ENCODE measurements at regions not wholly inside any gene's neighbourhood (a gene's known extent, or its start where the extent isn't known, plus 50 kb on each side); places are given as distances from the start of the nearest gene placed in this dataset.

DNA sequence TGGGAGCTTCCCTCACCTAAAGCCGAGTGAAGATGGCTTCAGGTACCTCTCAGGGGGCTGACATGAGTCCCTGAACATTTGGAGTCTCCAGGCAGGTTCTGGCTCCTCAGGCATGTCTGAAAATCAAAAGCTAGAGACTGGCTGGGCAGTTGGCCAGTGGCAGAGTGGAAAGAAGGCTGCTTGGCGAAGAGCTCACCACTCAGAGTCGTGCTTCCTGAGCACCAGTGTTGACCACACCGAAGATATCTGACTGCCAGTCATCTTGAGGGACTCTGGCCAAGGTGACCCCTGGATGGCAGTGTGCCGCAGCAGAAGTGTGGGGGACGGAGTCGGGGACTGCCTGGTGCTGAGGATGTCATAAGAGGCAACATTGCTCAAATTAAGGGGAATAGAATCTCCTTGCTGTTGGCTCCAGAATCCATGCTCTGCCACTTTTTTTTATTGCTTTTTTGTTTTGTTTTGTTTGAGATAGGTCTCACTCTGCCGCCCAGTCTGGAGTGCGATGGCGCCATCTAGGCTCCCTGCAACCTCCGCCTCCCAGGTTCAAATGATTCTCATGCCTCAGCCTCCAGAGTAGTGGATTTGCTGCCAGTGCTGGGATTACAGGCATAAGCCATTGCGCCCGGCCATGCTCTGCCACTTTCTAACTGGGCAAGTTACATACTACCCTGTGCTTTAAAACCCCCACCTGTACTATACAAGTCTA lies 172.5 kb upstream of the GATB start:
- ATAC-seq: no peak
- Mint-ChIP-seq H3K27ac (no peak overlapping the region), H3K4me3 (no peak overlapping the region), H3K9me3 (no peaks in the 10 kb centered on the region), H3K4me1 (no peaks in the 10 kb centered on the region), H3K36me3 (no peaks in the 10 kb centered on the region)
- DNase-seq (ENCODE audit: low spot score in 2 of 2): no peak

DNA sequence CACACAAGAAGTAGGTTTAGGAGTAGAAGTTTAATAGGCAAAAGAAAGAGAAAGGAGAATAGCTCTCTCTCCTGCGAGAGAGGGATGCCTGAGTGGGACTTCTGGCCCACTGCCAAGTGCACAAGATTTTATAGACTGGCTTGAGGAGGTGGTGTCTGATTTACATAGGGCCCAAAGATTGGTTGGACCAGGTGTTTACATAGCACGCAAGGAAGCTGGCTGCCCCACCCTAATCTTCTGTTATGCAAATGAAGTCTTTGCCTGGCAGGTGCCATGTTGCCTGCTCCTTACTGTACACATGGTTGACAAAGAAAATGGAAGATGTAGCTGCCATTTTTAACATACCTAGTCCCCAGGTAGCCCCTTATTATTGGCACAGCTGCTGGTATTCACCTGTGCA lies 170.8 kb upstream of the GATB start:
- no peak overlapping the region for H3K27ac Mint-ChIP-seq
- no peak overlapping the region for H3K4me3 Mint-ChIP-seq
- H3K4me1 Mint-ChIP-seq: no peaks in the 10 kb centered on the region
- DNase-seq (ENCODE audit: low spot score in 2 of 2) (no peak), ATAC-seq (no peak)
- H3K36me3 Mint-ChIP-seq: no peaks in the 10 kb centered on the region
- no peaks in the 10 kb centered on the region for H3K9me3 Mint-ChIP-seq

DNA sequence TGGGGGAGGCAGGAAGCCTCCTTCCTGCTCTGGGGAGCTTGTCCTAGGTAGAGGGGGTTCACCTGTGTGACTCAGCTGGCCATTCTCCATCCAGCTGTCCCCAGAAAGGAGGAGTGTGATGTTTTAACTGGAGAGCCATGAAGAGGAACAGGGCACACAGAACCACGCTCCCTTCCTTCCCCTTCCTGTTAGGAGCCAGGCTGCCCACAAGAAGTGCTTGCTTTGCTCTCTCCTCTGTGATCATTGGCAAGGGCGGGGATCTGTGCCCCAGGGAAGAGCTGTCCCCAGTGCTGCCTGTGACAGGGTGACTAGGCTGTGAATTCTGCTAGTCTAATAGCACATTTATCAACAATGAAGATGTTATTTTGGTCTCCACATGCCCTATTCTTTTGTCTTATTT lies 169.6 kb upstream of the GATB start:
- Mint-ChIP-seq H3K4me1 (no peaks in the 10 kb centered on the region), H3K36me3 (no peaks in the 10 kb centered on the region), H3K9me3 (no peaks in the 10 kb centered on the region), H3K4me3 (no peak overlapping the region), H3K27ac (no peak overlapping the region)
- ATAC-seq: no peak
- peak in 1 of 2 donors; percentile 7 for DNase-seq (ENCODE audit: low spot score in 2 of 2)

DNA sequence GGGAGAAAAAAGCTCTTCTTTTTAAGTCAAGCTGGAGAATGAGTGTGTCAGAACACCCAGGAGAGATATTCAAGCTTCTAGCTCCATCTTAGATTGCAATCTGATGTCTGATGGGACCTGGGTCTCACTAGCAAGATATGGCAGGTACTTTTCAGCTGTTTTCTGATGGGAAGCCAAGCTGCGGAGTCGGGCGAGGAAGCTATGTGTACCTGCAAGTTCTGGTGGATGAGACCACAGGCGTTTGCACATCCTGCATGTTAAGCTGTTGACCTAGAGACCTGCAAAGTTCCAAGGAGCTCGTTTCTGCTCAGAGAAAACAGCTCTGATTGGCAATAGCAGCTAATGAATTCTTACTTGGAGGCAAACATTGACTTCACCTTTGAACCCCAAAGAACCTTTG lies 167.3 kb upstream of the GATB start:
- DNase-seq (ENCODE audit: low spot score in 2 of 2) (no peak), ATAC-seq (no peak)
- Mint-ChIP-seq H3K4me3 (no peak overlapping the region), H3K27ac (no peak overlapping the region), H3K36me3 (no peaks in the 10 kb centered on the region), H3K9me3 (no peaks in the 10 kb centered on the region), H3K4me1 (no peaks in the 10 kb centered on the region)

DNA sequence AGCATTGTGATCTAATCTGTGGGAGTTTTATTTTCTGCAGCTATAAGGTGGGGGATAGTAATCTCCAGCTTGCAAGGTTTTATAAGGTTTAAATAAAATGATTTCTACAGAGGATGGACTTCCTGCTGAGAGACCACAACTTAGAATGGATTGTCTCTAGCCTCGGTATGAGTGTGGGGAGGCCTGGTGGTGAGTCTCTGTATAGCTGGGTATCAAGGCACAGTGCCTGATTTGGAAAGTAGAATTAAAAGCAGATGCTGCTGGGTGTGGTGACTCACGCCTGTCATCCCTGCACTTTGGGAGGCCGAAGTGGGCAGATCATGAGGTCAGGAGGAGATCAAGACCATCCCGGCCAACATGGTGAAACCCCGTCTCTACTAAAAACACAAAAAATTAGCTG lies 162.0 kb upstream of the GATB start:
- no peaks in the 10 kb centered on the region for H3K9me3 Mint-ChIP-seq
- DNase-seq (ENCODE audit: low spot score in 2 of 2) (no peak), ATAC-seq (peak; percentile 57)
- no peaks in the 10 kb centered on the region for H3K36me3 Mint-ChIP-seq
- H3K27ac Mint-ChIP-seq: no peak overlapping the region
- H3K4me1 Mint-ChIP-seq: no peaks in the 10 kb centered on the region
- no peak overlapping the region for H3K4me3 Mint-ChIP-seq

DNA sequence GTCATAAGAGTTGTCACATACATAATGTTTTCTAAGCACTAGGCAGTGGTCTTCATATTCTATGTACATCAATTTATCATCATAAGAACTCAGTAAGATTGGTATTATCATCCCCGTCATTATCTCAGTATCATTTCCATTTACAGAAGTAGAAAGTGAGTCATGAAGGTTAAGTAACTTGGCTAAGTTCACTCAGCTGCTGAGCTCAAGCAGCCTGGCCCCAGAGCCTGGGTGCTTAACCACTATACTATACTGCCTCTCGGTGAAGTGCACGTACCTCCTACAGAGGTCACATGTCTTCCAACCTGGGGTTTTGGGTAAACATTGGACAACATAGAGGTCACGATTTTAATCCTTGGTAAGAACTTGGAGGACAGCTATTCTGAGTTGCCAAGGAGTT lies 161.5 kb upstream of the GATB start:
- ATAC-seq (peak; percentile 57), DNase-seq (ENCODE audit: low spot score in 2 of 2) (no peak)
- no peaks in the 10 kb centered on the region for H3K9me3 Mint-ChIP-seq
- H3K4me3 Mint-ChIP-seq: no peak overlapping the region
- H3K27ac Mint-ChIP-seq: no peak overlapping the region
- no peaks in the 10 kb centered on the region for H3K36me3 Mint-ChIP-seq
- H3K4me1 Mint-ChIP-seq: no peaks in the 10 kb centered on the region

DNA sequence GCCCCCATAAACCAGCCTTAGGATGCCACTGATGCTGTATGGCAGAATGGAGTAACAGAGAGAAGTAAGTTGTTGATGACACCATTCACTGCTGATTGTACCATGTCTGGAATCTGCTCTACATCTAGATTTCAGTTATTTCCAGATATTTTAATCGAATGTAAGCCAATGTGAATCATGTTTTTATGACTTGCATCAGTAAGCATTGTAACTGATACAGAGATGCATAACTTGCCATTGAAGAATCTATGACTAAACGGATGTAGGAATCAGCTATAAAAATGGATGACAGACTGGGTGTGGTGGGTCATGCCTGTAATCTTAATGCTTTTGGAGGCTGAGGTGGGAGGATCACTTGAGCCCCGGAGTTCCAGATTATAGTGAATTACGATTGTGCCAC lies 161.0 kb upstream of the GATB start:
- Mint-ChIP-seq H3K4me3 (no peak overlapping the region), H3K4me1 (no peaks in the 10 kb centered on the region), H3K36me3 (no peaks in the 10 kb centered on the region), H3K27ac (no peak overlapping the region), H3K9me3 (no peaks in the 10 kb centered on the region)
- ATAC-seq: no peak
- DNase-seq (ENCODE audit: low spot score in 2 of 2): no peak

DNA sequence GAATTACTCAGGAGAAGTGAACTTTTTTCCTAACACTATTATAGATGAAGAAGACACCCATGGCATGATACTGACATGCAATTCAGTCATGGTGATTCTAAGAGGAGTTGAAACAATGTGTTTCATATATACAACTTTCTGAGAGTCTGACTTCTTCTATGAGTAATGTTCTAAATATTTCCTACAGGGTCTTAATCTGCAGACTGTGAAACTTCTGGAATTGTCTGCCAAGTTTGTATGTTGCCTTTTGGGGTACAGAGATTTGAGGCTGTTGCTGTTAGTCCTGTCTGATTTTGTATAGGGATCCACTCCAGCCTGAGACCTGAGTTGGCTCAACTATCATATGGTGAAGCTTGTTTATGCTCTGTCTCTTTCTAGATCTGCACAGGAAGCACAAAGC lies 160.6 kb upstream of the GATB start:
- no peak overlapping the region for H3K4me3 Mint-ChIP-seq
- H3K4me1 Mint-ChIP-seq: no peaks in the 10 kb centered on the region
- H3K36me3 Mint-ChIP-seq: no peaks in the 10 kb centered on the region
- H3K9me3 Mint-ChIP-seq: no peaks in the 10 kb centered on the region
- ATAC-seq (no peak), DNase-seq (ENCODE audit: low spot score in 2 of 2) (no peak)
- H3K27ac Mint-ChIP-seq: no peak overlapping the region

DNA sequence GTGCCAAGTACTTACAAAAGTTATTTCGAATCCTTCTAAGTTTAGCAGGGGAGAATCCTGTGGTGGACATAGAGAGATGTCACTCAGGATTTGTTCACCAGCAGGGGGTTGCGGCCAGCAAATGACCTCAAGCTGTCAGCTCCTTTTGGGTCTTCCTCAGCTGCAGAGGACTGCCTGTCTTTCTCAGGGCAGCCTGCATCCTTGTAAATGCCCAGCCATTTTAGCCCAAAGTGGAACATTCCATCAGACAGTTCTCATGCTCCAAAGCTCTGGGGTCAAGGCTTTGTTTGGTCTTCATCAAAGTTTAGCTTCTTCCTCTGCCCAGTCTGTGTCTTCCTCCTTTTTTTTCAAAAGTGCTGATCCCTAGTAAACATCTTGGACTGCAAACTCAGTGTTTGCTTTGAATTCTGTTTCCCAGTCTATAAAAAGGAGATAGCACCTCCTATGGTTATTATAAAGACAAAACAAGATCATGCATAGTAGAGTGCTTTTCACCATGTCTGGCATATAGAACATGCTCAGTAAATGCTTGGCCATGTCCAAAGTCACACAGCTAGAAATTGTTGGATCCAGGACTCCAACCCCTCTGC lies 156.4 kb upstream of the GATB start:
- Mint-ChIP-seq H3K4me1 (no peaks in the 10 kb centered on the region), H3K27ac (no peak overlapping the region), H3K36me3 (no peaks in the 10 kb centered on the region), H3K9me3 (no peaks in the 10 kb centered on the region), H3K4me3 (no peak overlapping the region)
- ATAC-seq (no peak), DNase-seq (ENCODE audit: low spot score in 2 of 2) (peak in 1 of 2 donors; percentile 10)

DNA sequence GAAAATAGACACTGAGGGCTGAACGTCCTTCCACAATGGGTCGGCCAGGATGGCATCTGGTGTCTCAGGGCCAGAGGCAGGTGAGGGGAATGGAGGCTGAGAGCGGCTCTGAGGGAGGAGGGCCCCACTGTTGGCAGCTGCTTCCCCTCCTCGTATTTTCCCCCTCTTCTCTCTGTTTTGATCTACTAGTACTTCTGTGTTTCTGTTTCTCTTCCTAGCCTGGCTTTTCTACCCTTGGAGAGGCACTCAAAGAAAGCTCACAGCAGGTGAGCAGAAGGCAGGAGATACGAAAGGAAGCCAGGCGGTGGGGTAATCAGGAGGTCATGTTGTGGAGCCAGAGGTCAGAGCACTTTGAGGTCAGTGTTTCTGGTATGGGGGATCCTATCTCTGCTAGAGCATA lies 151.8 kb upstream of the GATB start:
- no peaks in the 10 kb centered on the region for H3K36me3 Mint-ChIP-seq
- no peaks in the 10 kb centered on the region for H3K9me3 Mint-ChIP-seq
- ATAC-seq (no peak), DNase-seq (ENCODE audit: low spot score in 2 of 2) (no peak)
- H3K27ac Mint-ChIP-seq: no peak overlapping the region
- H3K4me3 Mint-ChIP-seq: no peak overlapping the region
- H3K4me1 Mint-ChIP-seq: no peaks in the 10 kb centered on the region

DNA sequence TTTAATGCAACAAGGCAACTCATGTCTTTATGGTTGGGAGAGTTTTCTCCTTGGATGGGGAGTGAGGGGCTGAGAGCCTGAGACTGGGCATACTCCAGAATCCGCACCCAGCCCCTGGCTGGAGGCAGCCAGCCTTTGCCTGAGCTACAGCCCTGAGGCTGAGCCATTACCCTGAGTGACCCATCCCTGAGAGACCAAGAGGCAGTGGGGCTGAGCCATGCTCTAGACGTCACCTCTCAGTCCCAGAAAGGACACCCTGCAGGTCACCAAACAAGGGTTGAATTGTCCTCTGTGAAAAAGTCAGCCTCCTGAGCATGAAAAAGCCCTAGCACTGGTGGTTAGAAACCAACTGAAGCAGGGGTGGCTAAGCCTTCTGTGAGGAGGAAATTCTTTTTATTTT lies 151.2 kb upstream of the GATB start:
- DNase-seq (ENCODE audit: low spot score in 2 of 2): no peak
- Mint-ChIP-seq H3K9me3 (no peaks in the 10 kb centered on the region), H3K27ac (no peak overlapping the region), H3K4me1 (no peaks in the 10 kb centered on the region), H3K4me3 (no peak overlapping the region), H3K36me3 (no peaks in the 10 kb centered on the region)
- peak; percentile 40 for ATAC-seq

DNA sequence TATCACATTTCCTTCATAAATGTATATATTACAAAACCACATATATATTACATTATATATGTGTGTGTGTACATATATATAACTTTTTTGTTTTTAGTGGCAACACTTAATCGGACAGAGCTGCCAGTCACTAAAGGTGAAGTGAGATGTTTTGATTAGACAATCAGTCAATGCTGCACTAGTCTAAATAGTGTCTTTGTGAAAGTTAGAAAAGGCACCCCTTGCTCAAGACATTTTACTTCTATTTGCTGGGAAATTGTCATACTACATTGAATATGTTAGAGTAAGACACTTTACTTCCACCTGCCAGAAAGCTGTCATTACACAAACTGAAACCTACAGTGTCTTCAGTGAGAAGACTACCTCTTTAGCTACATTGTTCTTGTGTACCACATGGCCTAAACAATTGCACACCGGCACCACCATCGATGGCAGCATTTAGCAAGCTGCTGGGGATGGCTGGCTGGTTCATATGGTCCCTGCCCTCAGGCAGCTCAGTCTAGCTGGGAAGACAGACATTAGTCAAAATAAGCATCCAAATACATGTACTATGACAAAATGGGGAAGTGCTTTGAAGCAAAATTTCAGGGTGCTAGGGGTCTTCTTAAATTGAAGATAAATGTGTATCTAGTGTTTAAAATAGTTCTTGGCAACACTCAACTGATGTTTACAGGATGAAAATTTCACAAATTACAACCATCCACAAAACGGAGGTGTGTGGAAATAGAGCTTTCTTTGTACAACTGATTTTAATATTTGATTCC lies 148.1 kb upstream of the GATB start:
- H3K27ac Mint-ChIP-seq: no peak overlapping the region
- DNase-seq (ENCODE audit: low spot score in 2 of 2) (no peak), ATAC-seq (no peak)
- H3K4me1 Mint-ChIP-seq: no peaks in the 10 kb centered on the region
- no peak overlapping the region for H3K4me3 Mint-ChIP-seq
- peaks cover 7% of the 10 kb centered on the region for H3K9me3 Mint-ChIP-seq
- H3K36me3 Mint-ChIP-seq: no peaks in the 10 kb centered on the region

DNA sequence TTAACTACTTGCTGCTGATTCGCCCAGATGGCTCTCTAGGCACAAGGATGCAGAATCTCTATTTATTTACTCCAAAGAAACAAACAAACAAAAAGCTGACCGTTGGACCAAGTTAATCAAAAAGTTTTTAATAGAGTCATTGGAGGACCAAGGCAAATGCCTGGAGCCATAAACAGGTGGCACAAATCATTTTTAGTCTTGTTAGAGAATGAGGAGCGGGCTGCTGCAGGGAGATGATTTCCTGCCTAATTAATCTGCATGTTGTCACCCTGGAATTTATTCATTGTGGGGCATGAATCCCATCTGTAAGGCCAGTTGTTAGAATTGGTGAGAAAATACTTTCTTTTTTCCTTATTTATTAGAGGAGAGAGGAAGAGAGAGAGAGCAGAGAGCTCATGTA lies 147.4 kb upstream of the GATB start:
- no peaks in the 10 kb centered on the region for H3K4me1 Mint-ChIP-seq
- DNase-seq (ENCODE audit: low spot score in 2 of 2) (no peak), ATAC-seq (no peak)
- H3K4me3 Mint-ChIP-seq: no peak overlapping the region
- peaks cover 10% of the 10 kb centered on the region for H3K9me3 Mint-ChIP-seq
- no peak overlapping the region for H3K27ac Mint-ChIP-seq
- no peaks in the 10 kb centered on the region for H3K36me3 Mint-ChIP-seq

DNA sequence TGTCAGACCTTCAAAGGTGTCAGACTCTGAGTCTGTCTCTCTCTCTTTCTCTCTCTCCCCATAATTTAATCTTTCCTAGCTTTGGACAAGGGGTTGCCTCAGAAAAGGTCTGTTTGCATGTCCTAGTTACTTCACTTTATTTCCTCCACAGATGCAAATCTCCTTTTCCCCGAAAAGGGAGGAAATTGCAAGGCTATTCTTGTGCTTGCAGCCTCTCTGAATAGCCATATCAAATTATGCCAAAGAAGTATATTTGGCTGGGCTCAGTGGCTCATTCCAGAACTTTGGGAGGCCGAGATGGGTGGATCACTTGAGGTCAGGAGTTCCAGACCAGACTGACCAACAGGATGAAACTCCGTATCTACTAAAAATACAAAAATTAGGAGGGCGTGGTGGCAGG lies 145.6 kb upstream of the GATB start:
- no peak overlapping the region for H3K27ac Mint-ChIP-seq

DNA sequence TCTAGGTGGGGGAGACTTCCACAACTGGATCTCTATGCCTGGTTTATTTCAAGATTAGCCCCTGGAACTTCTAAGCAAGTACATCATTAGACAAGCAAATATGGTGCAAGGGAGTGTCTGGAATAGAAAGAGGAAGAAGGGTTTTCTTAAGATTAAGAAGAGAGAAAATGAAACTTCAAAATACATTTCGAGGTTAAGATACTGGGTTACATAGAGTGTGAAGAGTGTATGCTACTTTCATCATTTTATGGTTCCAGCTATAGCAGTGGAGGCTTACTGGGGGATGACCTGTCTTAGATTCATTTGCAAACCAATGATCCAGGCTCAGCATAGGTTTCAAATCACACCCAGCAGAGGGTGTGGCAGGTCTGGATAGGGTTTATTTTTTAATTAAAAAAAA lies 144.4 kb upstream of the GATB start:
- H3K4me3 Mint-ChIP-seq: no peak overlapping the region
- no peak overlapping the region for H3K27ac Mint-ChIP-seq
- H3K4me1 Mint-ChIP-seq: no peaks in the 10 kb centered on the region
- H3K36me3 Mint-ChIP-seq: no peaks in the 10 kb centered on the region
- peaks cover 23% of the 10 kb centered on the region for H3K9me3 Mint-ChIP-seq
- no peak for DNase-seq (ENCODE audit: low spot score in 2 of 2)
- ATAC-seq: no peak

More for the DNA sequence above, 145.6 kb upstream of the GATB start:
- peaks cover 20% of the 10 kb centered on the region for H3K9me3 Mint-ChIP-seq
- H3K4me1 Mint-ChIP-seq: no peaks in the 10 kb centered on the region
- DNase-seq (ENCODE audit: low spot score in 2 of 2) (no peak), ATAC-seq (no peak)
- H3K4me3 Mint-ChIP-seq: no peak overlapping the region
- H3K36me3 Mint-ChIP-seq: no peaks in the 10 kb centered on the region

DNA sequence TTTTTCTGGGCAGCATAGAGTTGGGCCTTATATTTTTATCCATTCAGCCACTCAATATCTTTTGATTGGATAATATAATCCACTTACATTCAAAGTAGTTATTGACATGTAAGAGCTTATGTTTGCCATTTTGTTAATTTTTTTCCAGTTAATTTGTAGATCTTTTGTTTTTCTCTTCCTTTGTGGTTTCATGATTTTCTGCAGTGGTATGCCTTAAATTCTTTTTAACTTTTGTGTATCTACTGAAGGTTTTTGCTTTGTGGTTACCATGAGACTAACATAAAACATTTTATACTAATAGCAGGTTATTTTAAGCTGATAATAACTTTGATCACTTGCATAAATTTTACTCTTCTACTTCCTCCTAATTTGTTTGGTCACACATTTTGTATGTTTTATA lies 140.8 kb upstream of the GATB start:
- ATAC-seq: no peak
- H3K9me3 Mint-ChIP-seq: peaks cover 23% of the 10 kb centered on the region

More for the DNA sequence above, 140.8 kb upstream of the GATB start:
- H3K4me1 Mint-ChIP-seq: no peaks in the 10 kb centered on the region
- no peaks in the 10 kb centered on the region for H3K36me3 Mint-ChIP-seq
- H3K4me3 Mint-ChIP-seq: no peak overlapping the region
- no peak for DNase-seq (ENCODE audit: low spot score in 2 of 2)
- H3K27ac Mint-ChIP-seq: no peak overlapping the region
